Body of pancreas (tissue), 4 donors: ENCODE measurements at regions not wholly inside any gene's neighbourhood (a gene's known extent, or its start where the extent isn't known, plus 50 kb on each side); places are given as distances from the start of the nearest gene placed in this dataset.

Experiments
- ATAC-seq: fragments of 150-250 bp; one replicate; pipeline ENCODE4 v1.9.1; 2016
- DNase-seq, 4 donors: peaks; one replicate each; pipeline ENCODE4 v3.0.0-alpha.2; 2019
- H3K27ac ChIP-seq, 4 donors: fragments of 200-600 bp; sonication (generic); 1 replicate in 3 of 4; 2 replicates in 1 of 4; pipeline versions ENCODE4 v1.5.1 to v1.6.1; 2016 to 2019; ENCODE audit warnings: mild to moderate bottlenecking in 1 of 4, mixed read lengths in 1 of 4, moderate library complexity in 1 of 4
- H3K27me3 ChIP-seq, 2 donors: fragments of 200-600 bp; sonication (generic); one replicate each; pipeline ENCODE4 v1.6.0; 2016; ENCODE audit warnings: mild to moderate bottlenecking in 1 of 2
- H3K36me3 ChIP-seq, 2 donors: fragments of 200-600 bp; sonication (generic); replicated peaks in 1 of 2; 2 replicates each; pipeline ENCODE4 v1.5.1; 2016; ENCODE audit warnings: low read depth in 2 of 2; ENCODE audit not compliant: insufficient read depth in 1 of 2
- H3K4me1 ChIP-seq: fragments of 200-600 bp; sonication (generic); one replicate; pipeline ENCODE4 v1.6.0; 2016
- H3K4me3 ChIP-seq, 2 donors: fragments of 200-600 bp; sonication (generic); 1 replicate in 1 of 2; 2 replicates in 1 of 2; pipeline ENCODE4 v1.5.1; 2016 to 2019
- H3K9me3 ChIP-seq, 3 donors: fragments of 200-600 bp; sonication (generic); 1 replicate in 2 of 3; 2 replicates in 1 of 3; pipeline ENCODE4 v1.5.1; 2016
- CTCF ChIP-seq, 7 experiments: fragments of 450-650 bp in 4 of 7; fragments of 200-600 bp in 3 of 7; sonication (generic) in 3 of 7; IDR thresholded peaks; one replicate each; pipeline ENCODE4 v1.5.1; 2016 to 2019; ENCODE audit warnings: antibody characterized with exemption in 7 of 7
- POLR2A ChIP-seq, 3 donors: fragments of 450-650 bp; IDR thresholded peaks; one replicate each; pipeline ENCODE4 v1.6.1; 2016; ENCODE audit warnings: antibody characterized with exemption in 3 of 3, mild to moderate bottlenecking in 2 of 3
- WGBS, 2 donors: methylation state at CpG; one replicate each; pipeline ENCODE4 v1.1.5; 2017; 5-methylcytosine and 5-hydroxymethylcytosine counted together
- intact Hi-C: fragments of 100-400 bp; cut with DNase I; formaldehyde crosslinking; loops from one replicate; pipeline ENCODE4 v1.15.1; 2023

GRCh38 chr10:107749235-107749634 lies 584.7 kb upstream of the SORCS1 start:
- WGBS, 2 donors = 25% methylated on average over 3 of the region's 3 CpGs
- TF ChIP-seq CTCF (IDR thresholded peaks at IDR 0.05) (no peak), POLR2A (IDR thresholded peaks at IDR 0.05) (no peak)
- Histone ChIP-seq H3K27ac (no peak overlapping the region), H3K36me3 (no peaks in the 10 kb centered on the region), H3K4me3 (no peak overlapping the region), H3K27me3 (no peaks in the 10 kb centered on the region), H3K9me3 (no peaks in the 10 kb centered on the region), H3K4me1 (no peaks in the 10 kb centered on the region)
- ATAC-seq (no peak), DNase-seq (no peak)
- intact Hi-C loops = no loop called here

DNA sequence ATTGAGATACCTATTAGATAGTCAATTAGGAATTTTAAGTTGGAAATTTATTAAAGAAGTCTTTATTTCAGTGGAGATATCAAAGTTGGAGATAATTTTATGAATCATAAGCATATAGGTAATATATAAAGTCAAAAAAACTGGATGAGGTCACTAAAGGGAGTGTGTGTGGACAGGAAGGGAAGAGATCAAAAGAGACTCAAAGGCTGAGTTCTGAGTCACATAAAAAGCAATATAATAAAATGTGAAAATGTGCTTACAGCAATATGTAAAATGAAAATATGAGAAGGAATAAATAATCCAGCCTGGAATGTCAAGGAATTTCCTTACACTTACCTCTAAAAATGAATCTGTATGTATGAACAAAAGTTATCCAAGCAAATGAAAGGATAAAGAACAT lies 583.3 kb upstream of the SORCS1 start:
- TF ChIP-seq POLR2A (IDR thresholded peaks at IDR 0.05) (no peak), CTCF (IDR thresholded peaks at IDR 0.05) (no peak)
- Histone ChIP-seq H3K27me3 (no peaks in the 10 kb centered on the region), H3K27ac (no peak overlapping the region), H3K4me3 (no peak overlapping the region), H3K9me3 (no peaks in the 10 kb centered on the region), H3K36me3 (no peaks in the 10 kb centered on the region), H3K4me1 (no peaks in the 10 kb centered on the region)
- DNase-seq = no peak
- no peak for ATAC-seq
- intact Hi-C loops = no loop called here

GRCh38 chr10:107741971-107742370 lies 577.5 kb upstream of the SORCS1 start:
- intact Hi-C loops = no loop called here
- Histone ChIP-seq H3K27ac (no peak overlapping the region), H3K9me3 (no peaks in the 10 kb centered on the region), H3K4me3 (no peak overlapping the region), H3K27me3 (no peaks in the 10 kb centered on the region), H3K36me3 (no peaks in the 10 kb centered on the region), H3K4me1 (no peaks in the 10 kb centered on the region)
- TF ChIP-seq POLR2A (IDR thresholded peaks at IDR 0.05) = no peak
- TF ChIP-seq CTCF (IDR thresholded peaks at IDR 0.05) = no peak
- no peak for DNase-seq
- ATAC-seq = no peak
- 36 to 46% methylated on average over 3 of the region's 3 CpGs for WGBS, 2 donors

DNA sequence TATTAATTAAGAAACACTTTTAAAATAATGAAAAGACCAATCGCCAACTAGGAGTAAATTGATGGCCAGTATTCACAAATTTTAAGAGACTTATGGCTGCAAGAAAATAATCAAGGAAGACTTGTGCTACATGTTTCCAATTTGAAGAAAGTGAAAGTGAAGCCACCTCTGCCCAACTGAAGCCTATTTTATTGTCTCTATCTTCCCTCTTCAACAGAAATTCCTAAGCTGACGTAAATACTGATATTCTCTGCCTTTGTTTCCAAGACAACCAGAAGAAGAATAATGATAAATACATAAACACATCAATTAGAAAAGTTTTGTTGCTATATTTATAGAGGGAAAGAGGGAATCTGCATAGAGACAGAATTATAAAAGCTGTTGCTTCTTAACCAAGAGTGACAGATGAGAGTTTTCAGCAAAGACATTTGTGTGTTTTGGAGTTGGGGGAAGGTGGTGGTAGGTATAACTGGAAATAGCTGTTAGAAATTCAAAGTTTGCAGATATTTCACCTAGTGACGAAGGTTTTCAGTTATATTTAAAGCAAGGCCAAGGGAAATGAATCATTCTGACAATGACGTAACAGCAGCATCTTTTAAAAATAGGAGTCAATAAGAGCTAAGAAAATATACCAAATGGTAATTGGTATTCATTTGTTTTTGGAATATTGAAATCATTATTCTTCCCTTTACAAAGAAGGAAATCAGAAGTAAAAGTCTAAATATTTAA lies 576.6 kb upstream of the SORCS1 start:
- no peak for DNase-seq
- H3K9me3 ChIP-seq = no peaks in the 10 kb centered on the region
- H3K36me3 ChIP-seq = no peaks in the 10 kb centered on the region
- 51 to 55% methylated on average over 4 of the region's 4 CpGs for WGBS, 2 donors
- H3K27ac ChIP-seq = no peak overlapping the region
- no peak for ATAC-seq
- H3K4me1 ChIP-seq = no peaks in the 10 kb centered on the region
- TF ChIP-seq CTCF (IDR thresholded peaks at IDR 0.05) (no peak), POLR2A (IDR thresholded peaks at IDR 0.05) (no peak)
- intact Hi-C loops = no loop called here
- no peaks in the 10 kb centered on the region for H3K27me3 ChIP-seq
- H3K4me3 ChIP-seq = no peak overlapping the region

GRCh38 chr10:107739951-107740350 lies 575.4 kb upstream of the SORCS1 start:
- no peaks in the 10 kb centered on the region for H3K9me3 ChIP-seq
- no peaks in the 10 kb centered on the region for H3K36me3 ChIP-seq
- no peak for DNase-seq
- H3K4me3 ChIP-seq = no peak overlapping the region
- H3K4me1 ChIP-seq = no peaks in the 10 kb centered on the region
- intact Hi-C loops = no loop called here
- no peak overlapping the region for H3K27ac ChIP-seq
- no peaks in the 10 kb centered on the region for H3K27me3 ChIP-seq
- 54% methylated on average over 3 of the region's 3 CpGs for WGBS, 2 donors
- ATAC-seq = no peak
- no peak for TF ChIP-seq CTCF (IDR thresholded peaks at IDR 0.05)
- no peak for TF ChIP-seq POLR2A (IDR thresholded peaks at IDR 0.05)
